Testis (tissue), 2 donors: ENCODE measurements at regions not wholly inside any gene's neighbourhood (a gene's known extent, or its start where the extent isn't known, plus 50 kb on each side); places are given as distances from the start of the nearest gene placed in this dataset.

Experiments
- DNase-seq: peaks from one replicate; pipeline ENCODE4 v3.0.0-alpha.2; 2019
- H3K27ac ChIP-seq, 2 donors: fragments of 200-600 bp; sonication (generic); one replicate each; pipeline ENCODE4 v1.5.1; 2019
- H3K27me3 ChIP-seq: fragments of 200-600 bp; sonication (generic); one replicate; pipeline ENCODE4 v1.5.1; 2019
- H3K36me3 ChIP-seq: fragments of 200-600 bp; sonication (generic); one replicate; pipeline ENCODE4 v1.5.1; 2017; ENCODE audit warnings: low read depth; ENCODE audit errors: missing control alignments
- H3K4me1 ChIP-seq: fragments of 200-600 bp; sonication (generic); one replicate; pipeline ENCODE4 v1.5.1; 2019
- H3K4me3 ChIP-seq, 2 donors: fragments of 200-600 bp; sonication (generic); one replicate each; pipeline ENCODE4 v1.5.1; 2017 to 2019
- H3K9me3 ChIP-seq: fragments of 200-600 bp; sonication (generic); one replicate; pipeline ENCODE4 v1.5.1; 2017
- POLR2A ChIP-seq: fragments of 450-650 bp; IDR thresholded peaks from one replicate; pipeline ENCODE4 v1.6.1; 2017; ENCODE audit warnings: antibody characterized with exemption, mild to moderate bottlenecking, moderate library complexity
- WGBS, 2 donors: methylation state at CpG; one replicate each; pipeline ENCODE4 v1.1.5; 2018; 5-methylcytosine and 5-hydroxymethylcytosine counted together
- intact Hi-C: fragments of 100-400 bp; cut with DNase I; formaldehyde crosslinking; loops from one replicate; pipeline ENCODE4 v1.15.1; 2023; ENCODE audit warnings: low total_unique reads
- TF ChIP-seq, protein P1 (sequence below), 3 experiments: fragments of 450-650 bp in 2 of 3; fragments of 200-600 bp in 1 of 3; sonication (generic) in 1 of 3; IDR thresholded peaks; one replicate each; pipeline ENCODE4 v1.5.1; 2016 to 2019; ENCODE audit warnings: antibody characterized with exemption in 3 of 3, mild to moderate bottlenecking in 2 of 3, moderate library complexity in 1 of 3

DNA sequence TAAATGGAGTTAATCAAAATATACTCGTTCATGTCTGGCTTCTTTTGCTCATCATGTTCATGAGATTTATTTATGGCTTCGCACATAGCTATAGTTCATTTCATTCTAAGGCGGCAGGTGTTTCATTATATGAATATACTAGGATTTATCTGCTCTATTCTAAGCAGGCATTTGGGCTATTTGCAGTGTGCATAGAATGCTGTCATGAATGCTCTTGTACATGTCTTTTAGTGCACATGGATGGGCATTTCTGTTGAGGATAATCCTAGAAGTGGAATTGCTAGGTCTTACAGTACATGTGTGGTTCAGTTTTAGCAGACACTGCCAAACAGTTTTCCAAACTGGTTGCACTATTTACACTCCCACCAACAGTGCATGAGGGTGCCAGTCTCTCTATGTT is 285.3 kb upstream of the ADRA1B start:
- Histone ChIP-seq H3K4me1 (no peaks in the 10 kb centered on the region), H3K9me3 (no peaks in the 10 kb centered on the region), H3K4me3 (no peak overlapping the region), H3K27me3 (no peaks in the 10 kb centered on the region), H3K27ac (no peak overlapping the region), H3K36me3 (no peaks in the 10 kb centered on the region)
- intact Hi-C loops = no loop called here
- no peak for DNase-seq
- 80 to 84% methylated on average over 3 of the region's 3 CpGs for WGBS, 2 donors
- no peak for TF ChIP-seq POLR2A
- TF ChIP-seq, protein P1, sequence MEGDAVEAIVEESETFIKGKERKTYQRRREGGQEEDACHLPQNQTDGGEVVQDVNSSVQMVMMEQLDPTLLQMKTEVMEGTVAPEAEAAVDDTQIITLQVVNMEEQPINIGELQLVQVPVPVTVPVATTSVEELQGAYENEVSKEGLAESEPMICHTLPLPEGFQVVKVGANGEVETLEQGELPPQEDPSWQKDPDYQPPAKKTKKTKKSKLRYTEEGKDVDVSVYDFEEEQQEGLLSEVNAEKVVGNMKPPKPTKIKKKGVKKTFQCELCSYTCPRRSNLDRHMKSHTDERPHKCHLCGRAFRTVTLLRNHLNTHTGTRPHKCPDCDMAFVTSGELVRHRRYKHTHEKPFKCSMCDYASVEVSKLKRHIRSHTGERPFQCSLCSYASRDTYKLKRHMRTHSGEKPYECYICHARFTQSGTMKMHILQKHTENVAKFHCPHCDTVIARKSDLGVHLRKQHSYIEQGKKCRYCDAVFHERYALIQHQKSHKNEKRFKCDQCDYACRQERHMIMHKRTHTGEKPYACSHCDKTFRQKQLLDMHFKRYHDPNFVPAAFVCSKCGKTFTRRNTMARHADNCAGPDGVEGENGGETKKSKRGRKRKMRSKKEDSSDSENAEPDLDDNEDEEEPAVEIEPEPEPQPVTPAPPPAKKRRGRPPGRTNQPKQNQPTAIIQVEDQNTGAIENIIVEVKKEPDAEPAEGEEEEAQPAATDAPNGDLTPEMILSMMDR (IDR thresholded peaks at IDR 0.05) = no peak

DNA sequence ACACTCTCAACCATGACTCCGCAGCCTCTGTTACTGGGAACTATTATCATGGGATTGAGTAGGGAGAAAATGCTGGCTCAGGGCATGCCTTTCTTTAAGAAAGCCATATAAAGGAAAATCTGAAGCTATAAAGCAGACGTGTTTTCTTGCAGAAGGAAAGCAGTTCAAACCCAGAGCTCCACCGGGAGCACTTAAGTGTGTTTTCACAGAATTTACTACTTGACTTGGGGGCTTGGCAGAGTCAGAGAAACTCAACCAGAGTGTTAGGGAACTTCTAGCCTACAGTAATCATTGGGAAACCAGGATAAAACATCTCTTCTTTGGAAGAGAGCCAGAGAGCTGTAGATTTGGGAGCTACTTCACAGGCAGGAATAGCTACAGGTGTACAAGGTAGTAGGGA is 283.4 kb upstream of the ADRA1B start:
- DNase-seq = no peak
- intact Hi-C loops = no loop called here
- 70 to 76% methylated on average over 3 of the region's 3 CpGs for WGBS, 2 donors
- no peak overlapping the region for H3K4me3 ChIP-seq
- H3K36me3 ChIP-seq = no peaks in the 10 kb centered on the region
- TF ChIP-seq, protein P1 (IDR thresholded peaks at IDR 0.05) = no peak
- TF ChIP-seq POLR2A = no peak
- H3K9me3 ChIP-seq = no peaks in the 10 kb centered on the region
- no peaks in the 10 kb centered on the region for H3K4me1 ChIP-seq
- no peak overlapping the region for H3K27ac ChIP-seq
- H3K27me3 ChIP-seq = no peaks in the 10 kb centered on the region

DNA sequence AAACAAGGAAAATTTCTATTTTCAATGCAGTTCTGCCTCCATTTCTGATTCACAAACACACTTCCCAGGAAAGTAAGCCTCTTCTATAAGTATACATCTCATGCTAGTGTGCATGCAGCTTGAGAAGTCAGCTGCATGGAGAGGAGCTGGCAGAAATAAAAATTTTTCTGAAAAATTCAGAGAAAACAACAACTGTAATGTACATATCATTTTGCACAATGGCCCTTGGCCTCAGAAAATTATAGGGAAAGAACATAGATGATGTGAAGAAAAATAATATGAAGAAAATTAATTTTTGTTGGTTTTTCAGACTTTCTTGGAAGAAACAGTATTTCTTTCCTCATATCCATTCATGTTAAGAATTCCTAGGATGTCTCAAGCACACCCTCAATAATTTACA is 277.8 kb upstream of the ADRA1B start:
- TF ChIP-seq, protein P1 (IDR thresholded peaks at IDR 0.05) = no peak
- TF ChIP-seq POLR2A = no peak
- H3K4me1 ChIP-seq = no peaks in the 10 kb centered on the region
- no peak overlapping the region for H3K4me3 ChIP-seq
- no peak overlapping the region for H3K27ac ChIP-seq
- no peaks in the 10 kb centered on the region for H3K36me3 ChIP-seq
- DNase-seq = no peak
- intact Hi-C loops = no loop called here
- H3K9me3 ChIP-seq = no peaks in the 10 kb centered on the region
- H3K27me3 ChIP-seq = no peaks in the 10 kb centered on the region

DNA sequence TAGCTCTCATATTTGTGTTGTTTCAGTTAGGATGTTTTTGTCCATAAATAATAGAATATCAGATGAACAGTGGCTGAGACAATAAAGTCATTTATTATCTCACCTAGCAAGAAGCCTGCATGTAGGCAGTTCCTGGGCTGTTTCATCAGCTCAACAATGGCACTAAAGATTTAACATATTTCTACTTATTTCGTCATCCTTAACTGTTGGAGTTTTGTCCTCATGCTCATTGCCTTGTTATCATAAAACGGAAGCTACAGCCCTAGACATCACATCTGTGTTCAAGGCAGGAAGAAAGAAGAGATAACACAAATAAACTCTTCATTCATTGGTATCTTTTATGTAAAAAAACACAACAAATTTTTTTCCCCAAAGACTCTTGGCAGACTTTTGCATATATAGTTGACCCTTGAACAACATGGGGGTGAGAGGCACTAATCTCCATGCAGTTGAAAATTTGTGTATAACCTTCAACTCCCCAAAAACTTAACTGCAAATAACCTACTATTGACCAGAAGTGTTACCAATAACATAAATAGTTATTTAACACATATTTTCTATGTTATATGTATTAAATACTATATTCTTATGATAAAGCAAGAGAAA is 277.2 kb upstream of the ADRA1B start:
- intact Hi-C loops = no loop called here
- no peaks in the 10 kb centered on the region for H3K36me3 ChIP-seq
- no peak overlapping the region for H3K27ac ChIP-seq
- WGBS, 2 donors = 37 to 48% methylated on average over 2 of the region's 2 CpGs
- H3K4me3 ChIP-seq = no peak overlapping the region
- DNase-seq = no peak
- TF ChIP-seq, protein P1 (IDR thresholded peaks at IDR 0.05) = no peak
- no peak for TF ChIP-seq POLR2A
- H3K9me3 ChIP-seq = no peaks in the 10 kb centered on the region
- H3K4me1 ChIP-seq = no peaks in the 10 kb centered on the region
- H3K27me3 ChIP-seq = no peaks in the 10 kb centered on the region

DNA sequence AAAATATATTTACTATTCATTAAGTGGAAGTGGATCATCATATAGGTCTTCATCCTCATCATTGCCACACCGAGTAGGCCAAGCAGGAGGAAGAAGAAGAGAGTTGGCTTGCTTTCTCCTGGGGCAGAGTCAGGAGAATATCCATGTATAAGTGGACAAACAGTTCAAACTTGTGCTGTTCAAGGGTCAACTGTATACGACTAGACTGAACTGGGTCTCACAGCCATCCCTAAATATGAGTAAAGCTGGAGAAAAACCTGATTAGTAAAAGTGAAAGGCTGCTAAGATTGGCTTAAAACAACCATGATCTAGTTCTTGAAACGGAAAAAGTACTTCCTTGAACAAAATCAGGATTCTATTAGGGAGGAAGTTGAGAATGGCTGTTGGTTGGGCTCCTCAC is 276.7 kb upstream of the ADRA1B start:
- Histone ChIP-seq H3K27me3 (no peaks in the 10 kb centered on the region), H3K4me1 (no peaks in the 10 kb centered on the region), H3K9me3 (no peaks in the 10 kb centered on the region), H3K4me3 (no peak overlapping the region), H3K36me3 (no peaks in the 10 kb centered on the region), H3K27ac (no peak overlapping the region)
- TF ChIP-seq, protein P1 (IDR thresholded peaks at IDR 0.05) = no peak
- 78 to 92% methylated on average over 3 of the region's 3 CpGs for WGBS, 2 donors
- no peak for DNase-seq
- intact Hi-C loops = no loop called here
